Ascending aorta (tissue), 2 donors: ENCODE measurements at regions not wholly inside any gene's neighbourhood (a gene's known extent, or its start where the extent isn't known, plus 50 kb on each side); places are given as distances from the start of the nearest gene placed in this dataset.
A peak's percentile ranks its signal among the peaks of the same experiment; 100 is the strongest.

Source experiments
- DNase-seq, 2 donors: peaks; one replicate each; pipeline ENCODE4 v3.0.0-alpha.2; 2019; ENCODE audit warnings: low spot score in 2 of 2
- H3K27ac ChIP-seq, 2 donors: fragments of 200-600 bp; sonication (generic); one replicate each; pipeline ENCODE4 v1.5.1; 2016 to 2017; ENCODE audit warnings: mild to moderate bottlenecking in 1 of 2
- H3K27me3 ChIP-seq: fragments of 200-600 bp; sonication (generic); one replicate; pipeline ENCODE4 v1.5.1; 2017
- H3K36me3 ChIP-seq, 2 donors: fragments of 200-600 bp; sonication (generic); one replicate each; pipeline ENCODE4 v1.5.1; 2016
- H3K4me1 ChIP-seq, 2 donors: fragments of 200-600 bp; sonication (generic); one replicate each; pipeline ENCODE4 v1.5.1; 2016 to 2017; ENCODE audit warnings: mild to moderate bottlenecking in 1 of 2
- H3K4me3 ChIP-seq, 2 donors: fragments of 200-600 bp; sonication (generic); one replicate each; pipeline ENCODE4 v1.5.1; 2016 to 2017; ENCODE audit warnings: mild to moderate bottlenecking in 1 of 2
- H3K9me3 ChIP-seq, 2 donors: fragments of 200-600 bp; sonication (generic); one replicate each; pipeline ENCODE4 v1.5.1; 2016
- CTCF ChIP-seq, 3 experiments: fragments of 200-600 bp in 2 of 3; fragments of 450-650 bp in 1 of 3; sonication (generic) in 2 of 3; IDR thresholded peaks; one replicate each; pipeline ENCODE4 v1.5.1; 2016 to 2019; ENCODE audit warnings: antibody characterized with exemption in 3 of 3, mild to moderate bottlenecking in 1 of 3, moderate library complexity in 1 of 3
- intact Hi-C: fragments of 100-400 bp; cut with DNase I; formaldehyde crosslinking; loops from one replicate; pipeline ENCODE4 v1.15.1; 2023

GRCh38 chr1:229988534-229988933, 78.5 kb upstream of the GALNT2 start:
- peaks cover 0 to 7% of the 10 kb centered on the region in 2 donors for H3K4me1 ChIP-seq
- H3K27me3 ChIP-seq, result no peaks in the 10 kb centered on the region
- H3K4me3 ChIP-seq, result no peak overlapping the region
- no peaks in the 10 kb centered on the region for H3K9me3 ChIP-seq
- H3K36me3 ChIP-seq, result no peaks in the 10 kb centered on the region
- intact Hi-C loops, result no loop called here
- no peak for DNase-seq
- no peak for TF ChIP-seq CTCF (IDR thresholded peaks at IDR 0.05)
- no peak overlapping the region for H3K27ac ChIP-seq

- no peaks in the 10 kb centered on the region for H3K9me3 ChIP-seq
- DNase-seq, result no peak
- no peaks in the 10 kb centered on the region for H3K36me3 ChIP-seq
- no peak overlapping the region for H3K4me3 ChIP-seq
- peaks cover 0 to 7% of the 10 kb centered on the region in 2 donors for H3K4me1 ChIP-seq
- no peak for TF ChIP-seq CTCF (IDR thresholded peaks at IDR 0.05)
- H3K27me3 ChIP-seq, result no peaks in the 10 kb centered on the region
- H3K27ac ChIP-seq, result no peak overlapping the region
- intact Hi-C loops, result no loop called here
Observed at GRCh38 chr1:229989591-229990248, 77.3 kb upstream of the GALNT2 start.

GRCh38 chr1:229990326-229990725, 76.7 kb upstream of the GALNT2 start:
- H3K4me3 ChIP-seq, result no peak overlapping the region
- H3K27me3 ChIP-seq, result no peaks in the 10 kb centered on the region
- TF ChIP-seq CTCF (IDR thresholded peaks at IDR 0.05), result no peak
- peak overlapping the region in 1 of 2 donors; percentile 2 for H3K27ac ChIP-seq
- no peak for DNase-seq
- intact Hi-C loops, result no loop called here
- H3K4me1 ChIP-seq, result peaks cover 0 to 7% of the 10 kb centered on the region in 2 donors
- H3K36me3 ChIP-seq, result no peaks in the 10 kb centered on the region
- H3K9me3 ChIP-seq, result no peaks in the 10 kb centered on the region

GRCh38 chr1:229991104-229991513, 75.9 kb upstream of the GALNT2 start:
- Histone ChIP-seq H3K4me1 (peaks cover 0 to 7% of the 10 kb centered on the region in 2 donors), H3K9me3 (no peaks in the 10 kb centered on the region), H3K36me3 (no peaks in the 10 kb centered on the region), H3K27ac (peak overlapping the region; percentile 2 to 34), H3K4me3 (no peak overlapping the region), H3K27me3 (no peaks in the 10 kb centered on the region)
- no peak for TF ChIP-seq CTCF (IDR thresholded peaks at IDR 0.05)
- DNase-seq, result no peak
- intact Hi-C loops, result no loop called here

GRCh38 chr1:229991724-229992333, 75.2 kb upstream of the GALNT2 start:
- intact Hi-C loops, result no loop called here
- H3K27me3 ChIP-seq, result no peaks in the 10 kb centered on the region
- peaks cover 0 to 7% of the 10 kb centered on the region in 2 donors for H3K4me1 ChIP-seq
- DNase-seq, result no peak
- TF ChIP-seq CTCF (IDR thresholded peaks at IDR 0.05), result no peak
- H3K4me3 ChIP-seq, result no peak overlapping the region
- H3K9me3 ChIP-seq, result no peaks in the 10 kb centered on the region
- no peaks in the 10 kb centered on the region for H3K36me3 ChIP-seq
- H3K27ac ChIP-seq, result no peak overlapping the region
